Keratinocyte (primary cell): ENCODE measurements at regions not wholly inside any gene's neighbourhood (a gene's known extent, or its start where the extent isn't known, plus 50 kb on each side); places are given as distances from the start of the nearest gene placed in this dataset.

Experiments
- DNase-seq: peaks from one replicate; pipeline ENCODE4 v3.0.0-alpha.2; 2011; ENCODE audit warnings: low read depth, missing footprints, low spot score
- FAIRE-seq: peaks from 2 replicates; lab custom pipeline; 2011; peaks lifted over from hg19 to GRCh38; lab: Jason Lieb, UNC
- H2AFZ ChIP-seq: 2 replicates; pipeline ENCODE4 v1.6.0; 2012; ENCODE audit warnings: low read length, control low read depth, inconsistent platforms; ENCODE audit not compliant: control insufficient read depth
- H3K27ac ChIP-seq: 2 replicates; pipeline ENCODE4 v1.5.1; 2011; ENCODE audit warnings: low read length; ENCODE audit not compliant: control insufficient read depth, insufficient read depth
- H3K27me3 ChIP-seq: 3 replicates; pipeline ENCODE4 v1.6.0; 2011; ENCODE audit warnings: low read length; ENCODE audit not compliant: control insufficient read depth, insufficient read depth; ENCODE audit errors: extremely low read depth
- H3K36me3 ChIP-seq, 2 experiments: 2 replicates in 1 of 2; 3 replicates in 1 of 2; pipeline ENCODE4 v1.5.1; 2011; ENCODE audit warnings: low read length in 2 of 2, mild to moderate bottlenecking in 1 of 2; ENCODE audit not compliant: control insufficient read depth in 2 of 2, insufficient read depth in 2 of 2; ENCODE audit errors: extremely low read depth in 1 of 2
- H3K4me1 ChIP-seq: 3 replicates; pipeline ENCODE4 v1.5.1; 2011; ENCODE audit warnings: low read length; ENCODE audit not compliant: control insufficient read depth, insufficient read depth; ENCODE audit errors: extremely low read depth
- H3K4me2 ChIP-seq: 3 replicates; pipeline ENCODE4 v1.6.0; 2011; ENCODE audit warnings: low read depth, low read length; ENCODE audit not compliant: control insufficient read depth, insufficient read depth; ENCODE audit errors: extremely low read depth
- H3K4me3 ChIP-seq, 3 experiments: fragments of 200-600 bp in 1 of 3; sonication (generic) in 1 of 3; 2 replicates in 2 of 3; 3 replicates in 1 of 3; pipeline ENCODE4 v1.5.1; 2011 to 2016; ENCODE audit warnings: low read length in 3 of 3, mild to moderate bottlenecking in 3 of 3, control low read depth in 2 of 3, inconsistent platforms in 1 of 3, low read depth in 1 of 3, mixed read lengths in 1 of 3, mixed run types in 1 of 3, moderate library complexity in 1 of 3; ENCODE audit not compliant: control insufficient read depth in 2 of 3, insufficient read depth in 2 of 3; ENCODE audit errors: extremely low read depth in 1 of 3
- H3K79me2 ChIP-seq: 2 replicates; pipeline ENCODE4 v1.6.0; 2012; ENCODE audit warnings: low read length; ENCODE audit not compliant: control insufficient read depth, insufficient read depth
- H3K9ac ChIP-seq: 3 replicates; pipeline ENCODE4 v1.6.0; 2011; ENCODE audit warnings: low read length; ENCODE audit not compliant: control insufficient read depth, insufficient read depth; ENCODE audit errors: extremely low read depth
- H3K9me1 ChIP-seq: 3 replicates; pipeline ENCODE4 v1.6.0; 2011; ENCODE audit warnings: low read length; ENCODE audit not compliant: control insufficient read depth, insufficient read depth; ENCODE audit errors: extremely low read depth
- H3K9me3 ChIP-seq: 2 replicates; pipeline ENCODE4 v1.5.1; 2012; ENCODE audit warnings: low read depth, low read length; ENCODE audit not compliant: control insufficient read depth
- H4K20me1 ChIP-seq: 3 replicates; pipeline ENCODE4 v1.6.0; 2011; ENCODE audit warnings: low read length; ENCODE audit not compliant: control insufficient read depth, insufficient read depth; ENCODE audit errors: extremely low read depth
- CTCF ChIP-seq, 3 experiments: IDR thresholded peaks in 1 of 3; conservative IDR thresholded peaks in 1 of 3; optimal IDR thresholded peaks in 1 of 3; 2 replicates in 2 of 3; 3 replicates in 1 of 3; pipeline versions ENCODE3 to v1.5.1; 2011; ENCODE audit warnings: low read length in 3 of 3, mild to moderate bottlenecking in 3 of 3, moderate library complexity in 2 of 3, control low read depth in 1 of 3, inconsistent platforms in 1 of 3; ENCODE audit not compliant: insufficient read depth in 2 of 3; ENCODE audit errors: extremely low read depth in 1 of 3
- EZH2 ChIP-seq: IDR thresholded peaks from one replicate; pipeline ENCODE4 v1.6.1; 2012; ENCODE audit warnings: inconsistent platforms, mild to moderate bottlenecking, low read length, moderate library complexity
- dilution Hi-C: fragments of 300-500 bp; cut with MboI; formaldehyde crosslinking; loops from one replicate; pipeline ENCODE4 v1.7.0; 2020; ENCODE audit warnings: low sequenced_read_pairs; ENCODE audit not compliant: extremely low pct_ligation_motif_present

- H3K4me2 ChIP-seq: no peak overlapping the region
- H3K79me2 ChIP-seq: no peaks in the 10 kb centered on the region
- H3K4me1 ChIP-seq: no peaks in the 10 kb centered on the region
- no peak overlapping the region for H2AFZ ChIP-seq
- DNase-seq: no peak
- no peaks in the 10 kb centered on the region for H3K9me3 ChIP-seq
- no peak overlapping the region for H3K4me3 ChIP-seq
- TF ChIP-seq EZH2 (no peak), CTCF (optimal IDR thresholded peaks at IDR 0.05 in 1 of 3, IDR thresholded peaks at IDR 0.05 in 1 of 3, conservative IDR thresholded peaks at IDR 0.05 in 1 of 3; ENCODE audit: extremely low read depth in 1 of 3, insufficient read depth in 2 of 3, low read length in 3 of 3) (no peak)
- H3K36me3 ChIP-seq: no peaks in the 10 kb centered on the region
- H3K9me1 ChIP-seq: no peaks in the 10 kb centered on the region
- dilution Hi-C loops: no loop called here
- no peak overlapping the region for H3K27ac ChIP-seq
- no peak overlapping the region for H3K9ac ChIP-seq
- no peaks in the 10 kb centered on the region for H4K20me1 ChIP-seq
- no peaks in the 10 kb centered on the region for H3K27me3 ChIP-seq
- no peak for FAIRE-seq
Measured at GRCh38 chr3:16797831-16798230, 86.9 kb upstream of the PLCL2 start.

- Histone ChIP-seq H3K27me3 (no peaks in the 10 kb centered on the region), H3K36me3 (no peaks in the 10 kb centered on the region), H3K9me1 (no peaks in the 10 kb centered on the region), H3K4me2 (no peak overlapping the region), H3K4me3 (no peak overlapping the region), H3K9ac (no peak overlapping the region), H3K4me1 (no peaks in the 10 kb centered on the region), H4K20me1 (no peaks in the 10 kb centered on the region), H3K9me3 (no peaks in the 10 kb centered on the region), H3K27ac (no peak overlapping the region), H2AFZ (no peak overlapping the region), H3K79me2 (no peaks in the 10 kb centered on the region)
- dilution Hi-C loops: no loop called here
- DNase-seq (no peak), FAIRE-seq (no peak)
- TF ChIP-seq EZH2: no peak
- TF ChIP-seq CTCF (optimal IDR thresholded peaks at IDR 0.05 in 1 of 3, IDR thresholded peaks at IDR 0.05 in 1 of 3, conservative IDR thresholded peaks at IDR 0.05 in 1 of 3; ENCODE audit: extremely low read depth in 1 of 3, insufficient read depth in 2 of 3, low read length in 3 of 3): no peak
Measured at GRCh38 chr3:16798738-16799137, 86.0 kb upstream of the PLCL2 start.
